Suprapubic skin (tissue), 4 donors: ENCODE measurements at regions not wholly inside any gene's neighbourhood (a gene's known extent, or its start where the extent isn't known, plus 50 kb on each side); places are given as distances from the start of the nearest gene placed in this dataset.

Source experiments
- DNase-seq, 2 donors: peaks; one replicate each; pipeline ENCODE4 v3.0.0-alpha.2; 2019; ENCODE audit warnings: low spot score in 2 of 2
- H3K27ac ChIP-seq: fragments of 200-600 bp; sonication (generic); one replicate; pipeline ENCODE4 v1.5.1; 2019
- H3K27me3 ChIP-seq: fragments of 200-600 bp; sonication (generic); one replicate; pipeline ENCODE4 v1.5.1; 2019
- H3K36me3 ChIP-seq: fragments of 200-600 bp; sonication (generic); one replicate; pipeline ENCODE4 v1.5.1; 2019
- H3K4me1 ChIP-seq: fragments of 200-600 bp; sonication (generic); one replicate; pipeline ENCODE4 v1.5.1; 2019
- H3K4me3 ChIP-seq: fragments of 200-600 bp; sonication (generic); one replicate; pipeline ENCODE4 v1.5.1; 2019; ENCODE audit warnings: mild to moderate bottlenecking
- H3K9me3 ChIP-seq: fragments of 200-600 bp; sonication (generic); one replicate; pipeline ENCODE4 v1.5.1; 2019
- EP300 ChIP-seq: sonication (generic); formaldehyde crosslinking; IDR thresholded peaks from one replicate; pipeline ENCODE4 v1.6.1; 2017; ENCODE audit warnings: antibody characterized with exemption
- POLR2A ChIP-seq, 2 donors: fragments of 450-650 bp; IDR thresholded peaks; one replicate each; pipeline ENCODE4 v1.6.1; 2017; ENCODE audit warnings: antibody characterized with exemption in 2 of 2, mild to moderate bottlenecking in 2 of 2, moderate library complexity in 2 of 2
- POLR2AphosphoS5 ChIP-seq, 3 donors: sonication (generic); formaldehyde crosslinking; IDR thresholded peaks; one replicate each; pipeline ENCODE4 v1.6.1; 2017; ENCODE audit warnings: antibody characterized with exemption in 3 of 3
- WGBS: methylation state at CpG from one replicate; pipeline ENCODE4 v1.1.5; 2018; 5-methylcytosine and 5-hydroxymethylcytosine counted together
- TF ChIP-seq, protein P1 (sequence below), 2 donors: fragments of 200-600 bp in 1 of 2; fragments of 450-650 bp in 1 of 2; sonication (generic) in 1 of 2; IDR thresholded peaks; one replicate each; pipeline ENCODE4 v1.5.1; 2016 to 2019; ENCODE audit warnings: antibody characterized with exemption in 2 of 2, mild to moderate bottlenecking in 1 of 2, moderate library complexity in 1 of 2

DNA sequence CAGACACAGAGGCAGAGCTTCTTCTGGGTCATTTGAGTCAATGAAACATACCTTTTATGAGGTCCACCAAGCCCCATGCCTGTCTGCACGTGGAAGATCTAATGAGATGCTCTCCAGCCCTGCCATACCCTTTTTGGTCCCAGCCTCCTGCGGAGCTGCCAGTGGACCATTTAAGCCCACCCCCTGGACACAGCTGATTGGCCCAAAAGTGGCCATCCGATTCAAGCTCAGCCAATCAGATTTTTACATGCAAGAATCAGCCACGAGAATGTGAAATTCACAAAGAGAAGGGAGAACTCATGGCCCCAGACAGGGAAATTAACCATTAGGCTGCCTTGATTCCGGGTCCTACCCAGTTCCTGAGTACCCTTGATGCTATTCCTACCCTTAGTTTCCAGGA is 231.0 kb upstream of the EEF2KMT start:
- no peak for TF ChIP-seq EP300
- TF ChIP-seq POLR2A (IDR thresholded peaks at IDR 0.05) = no peak
- no peak for TF ChIP-seq POLR2AphosphoS5 (IDR thresholded peaks at IDR 0.05)
- TF ChIP-seq, protein P1, sequence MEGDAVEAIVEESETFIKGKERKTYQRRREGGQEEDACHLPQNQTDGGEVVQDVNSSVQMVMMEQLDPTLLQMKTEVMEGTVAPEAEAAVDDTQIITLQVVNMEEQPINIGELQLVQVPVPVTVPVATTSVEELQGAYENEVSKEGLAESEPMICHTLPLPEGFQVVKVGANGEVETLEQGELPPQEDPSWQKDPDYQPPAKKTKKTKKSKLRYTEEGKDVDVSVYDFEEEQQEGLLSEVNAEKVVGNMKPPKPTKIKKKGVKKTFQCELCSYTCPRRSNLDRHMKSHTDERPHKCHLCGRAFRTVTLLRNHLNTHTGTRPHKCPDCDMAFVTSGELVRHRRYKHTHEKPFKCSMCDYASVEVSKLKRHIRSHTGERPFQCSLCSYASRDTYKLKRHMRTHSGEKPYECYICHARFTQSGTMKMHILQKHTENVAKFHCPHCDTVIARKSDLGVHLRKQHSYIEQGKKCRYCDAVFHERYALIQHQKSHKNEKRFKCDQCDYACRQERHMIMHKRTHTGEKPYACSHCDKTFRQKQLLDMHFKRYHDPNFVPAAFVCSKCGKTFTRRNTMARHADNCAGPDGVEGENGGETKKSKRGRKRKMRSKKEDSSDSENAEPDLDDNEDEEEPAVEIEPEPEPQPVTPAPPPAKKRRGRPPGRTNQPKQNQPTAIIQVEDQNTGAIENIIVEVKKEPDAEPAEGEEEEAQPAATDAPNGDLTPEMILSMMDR (IDR thresholded peaks at IDR 0.05) = no peak
- Histone ChIP-seq H3K4me1 (no peaks in the 10 kb centered on the region), H3K36me3 (no peaks in the 10 kb centered on the region), H3K27ac (no peak overlapping the region), H3K4me3 (no peak overlapping the region), H3K27me3 (no peaks in the 10 kb centered on the region), H3K9me3 (peaks cover 9% of the 10 kb centered on the region)
- no peak for DNase-seq
- WGBS = 79% methylated on average over 5 of the region's 5 CpGs

DNA sequence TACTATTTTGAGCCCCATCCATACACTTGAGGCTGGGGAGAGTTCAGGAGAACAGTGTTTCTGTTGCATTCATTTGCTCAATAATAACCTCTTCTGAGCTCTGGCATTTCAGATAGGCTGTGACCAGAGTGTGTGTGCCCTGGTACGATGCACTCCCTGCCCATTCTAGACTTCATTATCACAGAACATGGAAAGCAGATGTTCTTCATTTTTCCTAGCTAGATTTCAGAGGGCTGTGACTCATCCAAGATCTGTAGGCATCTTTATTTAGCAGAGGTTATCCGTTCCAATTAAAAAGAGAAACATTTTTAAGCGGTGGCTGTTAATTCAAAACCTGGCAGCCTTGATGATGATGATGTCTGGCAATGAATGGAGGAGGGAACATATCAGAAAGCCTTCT is 228.8 kb upstream of the EEF2KMT start:
- peaks cover 9% of the 10 kb centered on the region for H3K9me3 ChIP-seq
- TF ChIP-seq POLR2AphosphoS5 (IDR thresholded peaks at IDR 0.05) (no peak), POLR2A (IDR thresholded peaks at IDR 0.05) (no peak), EP300 (no peak)
- TF ChIP-seq, protein P1 (IDR thresholded peaks at IDR 0.05) = no peak
- no peaks in the 10 kb centered on the region for H3K27me3 ChIP-seq
- no peak overlapping the region for H3K4me3 ChIP-seq
- no peaks in the 10 kb centered on the region for H3K36me3 ChIP-seq
- no peak overlapping the region for H3K27ac ChIP-seq
- DNase-seq = no peak
- 50% methylated on average over 3 of the region's 3 CpGs for WGBS
- H3K4me1 ChIP-seq = no peaks in the 10 kb centered on the region

DNA sequence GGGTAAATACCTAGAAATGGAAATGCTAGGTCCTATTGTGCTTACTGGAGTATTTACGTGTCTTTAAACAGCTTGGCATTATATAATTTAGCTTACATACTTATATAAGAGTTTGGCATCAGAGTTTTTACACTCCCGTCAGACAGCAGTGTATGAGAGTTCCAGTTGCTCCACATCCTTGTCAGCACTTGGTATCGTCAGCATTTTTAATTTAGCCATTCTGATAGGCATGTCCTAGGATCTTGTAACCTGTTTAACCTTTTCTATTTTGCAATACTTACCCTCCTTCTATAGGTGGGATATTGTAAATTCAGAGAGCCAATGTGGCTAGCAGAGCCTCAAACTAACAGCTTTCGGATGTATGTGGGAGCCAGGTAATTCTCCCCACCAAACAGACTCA is 228.3 kb upstream of the EEF2KMT start:
- H3K4me1 ChIP-seq = no peaks in the 10 kb centered on the region
- no peak overlapping the region for H3K27ac ChIP-seq

DNA sequence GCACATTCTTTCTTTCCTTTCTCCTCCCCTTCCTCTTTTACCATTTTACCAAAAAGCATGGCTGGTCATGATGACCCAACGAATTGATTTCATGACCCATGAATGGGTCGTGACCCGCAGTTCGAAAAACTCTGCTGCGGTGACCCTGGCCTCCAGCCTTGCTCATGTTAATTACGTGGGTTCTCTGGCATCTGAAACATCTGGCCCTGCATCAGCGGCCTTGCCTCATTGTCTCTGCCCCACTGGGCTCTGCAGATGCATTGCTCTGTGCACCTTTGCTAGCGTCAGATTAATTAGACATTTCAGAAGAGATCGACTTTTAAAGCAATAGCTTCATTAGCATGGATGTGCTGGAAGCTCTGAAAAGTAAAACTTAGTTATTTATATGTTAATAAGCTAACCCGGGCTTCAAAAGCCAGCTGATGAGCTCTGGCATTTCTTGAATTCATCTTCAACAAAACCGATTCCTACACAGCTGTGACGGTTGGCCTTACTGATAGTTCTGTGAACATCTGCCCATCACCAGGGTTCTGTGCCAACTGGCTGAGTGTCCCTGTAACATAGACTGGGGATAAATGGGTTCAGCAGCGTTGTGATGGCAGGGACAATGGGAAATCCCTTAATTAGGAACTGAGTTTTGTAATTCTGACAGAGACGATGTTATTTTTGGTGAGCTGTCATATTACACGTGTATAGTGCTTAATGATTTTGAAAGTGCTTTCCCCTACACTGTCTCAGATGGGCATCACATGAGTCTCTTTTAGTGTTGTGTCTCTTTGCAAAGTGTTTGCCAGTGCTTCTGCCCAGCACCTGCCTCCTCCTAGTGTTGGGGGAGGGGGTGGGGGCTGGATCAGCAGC is 225.9 kb upstream of the EEF2KMT start:
- no peaks in the 10 kb centered on the region for H3K4me1 ChIP-seq
- H3K27ac ChIP-seq = no peak overlapping the region
- H3K9me3 ChIP-seq = peaks cover 9% of the 10 kb centered on the region
- 53% methylated on average over 15 of the region's 15 CpGs for WGBS
- TF ChIP-seq POLR2A (IDR thresholded peaks at IDR 0.05) (no peak), POLR2AphosphoS5 (IDR thresholded peaks at IDR 0.05) (no peak), EP300 (no peak)
- TF ChIP-seq, protein P1 (IDR thresholded peaks at IDR 0.05) = no peak
- H3K4me3 ChIP-seq = no peak overlapping the region
- DNase-seq = no peak
- no peaks in the 10 kb centered on the region for H3K27me3 ChIP-seq
- no peaks in the 10 kb centered on the region for H3K36me3 ChIP-seq

More for the DNA sequence above, 228.3 kb upstream of the EEF2KMT start:
- Histone ChIP-seq H3K27me3 (no peaks in the 10 kb centered on the region), H3K4me3 (no peak overlapping the region), H3K9me3 (peaks cover 9% of the 10 kb centered on the region), H3K36me3 (no peaks in the 10 kb centered on the region)
- TF ChIP-seq, protein P1 (IDR thresholded peaks at IDR 0.05) = no peak
- no peak for TF ChIP-seq POLR2A (IDR thresholded peaks at IDR 0.05)
- no peak for TF ChIP-seq POLR2AphosphoS5 (IDR thresholded peaks at IDR 0.05)
- TF ChIP-seq EP300 = no peak
- no peak for DNase-seq
- WGBS = 70% methylated on average over 4 of the region's 4 CpGs

DNA sequence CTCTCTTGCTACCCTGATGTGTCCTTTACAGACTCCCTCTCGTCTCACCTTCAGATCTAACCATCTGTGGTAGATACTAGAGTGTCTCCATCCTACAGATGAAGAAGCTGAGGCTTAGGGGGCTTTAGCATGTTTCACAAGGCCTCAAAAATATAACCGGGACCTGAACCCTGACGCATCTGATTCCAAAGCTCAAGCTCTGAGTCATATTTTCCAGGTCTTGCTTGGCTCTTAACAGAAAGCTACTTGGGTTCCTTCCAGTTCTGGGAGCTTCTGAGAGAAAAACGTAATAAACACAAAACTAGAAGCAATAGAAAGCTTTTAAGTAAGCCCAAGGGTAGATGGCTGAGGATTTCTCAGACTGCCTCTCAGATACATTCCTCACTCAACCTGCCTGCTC is 224.3 kb upstream of the EEF2KMT start:
- 52% methylated on average over 4 of the region's 4 CpGs for WGBS
- Histone ChIP-seq H3K36me3 (no peaks in the 10 kb centered on the region), H3K4me3 (no peak overlapping the region), H3K27me3 (no peaks in the 10 kb centered on the region), H3K27ac (no peak overlapping the region), H3K9me3 (peaks cover 9% of the 10 kb centered on the region), H3K4me1 (no peaks in the 10 kb centered on the region)
- DNase-seq = no peak
- TF ChIP-seq POLR2AphosphoS5 (IDR thresholded peaks at IDR 0.05) = no peak
- TF ChIP-seq, protein P1 (IDR thresholded peaks at IDR 0.05) = no peak
- no peak for TF ChIP-seq EP300
- no peak for TF ChIP-seq POLR2A (IDR thresholded peaks at IDR 0.05)
